CD4-positive, alpha-beta T cell treated with Interleukin-15 for 1 hour (primary cell): ENCODE measurements at regions not wholly inside any gene's neighbourhood (a gene's known extent, or its start where the extent isn't known, plus 50 kb on each side); places are given as distances from the start of the nearest gene placed in this dataset.

ENCODE experiments used
- DNase-seq: peaks from one replicate; pipeline ENCODE4 v3.0.0-alpha.2; 2020

GRCh38 chr3:174786825-174787224 lies 72.3 kb upstream of the NAALADL2 start:
- DNase-seq = no peak

- DNase-seq = no peak
Measured at GRCh38 chr3:174791161-174791560, 68.0 kb upstream of the NAALADL2 start.

DNA sequence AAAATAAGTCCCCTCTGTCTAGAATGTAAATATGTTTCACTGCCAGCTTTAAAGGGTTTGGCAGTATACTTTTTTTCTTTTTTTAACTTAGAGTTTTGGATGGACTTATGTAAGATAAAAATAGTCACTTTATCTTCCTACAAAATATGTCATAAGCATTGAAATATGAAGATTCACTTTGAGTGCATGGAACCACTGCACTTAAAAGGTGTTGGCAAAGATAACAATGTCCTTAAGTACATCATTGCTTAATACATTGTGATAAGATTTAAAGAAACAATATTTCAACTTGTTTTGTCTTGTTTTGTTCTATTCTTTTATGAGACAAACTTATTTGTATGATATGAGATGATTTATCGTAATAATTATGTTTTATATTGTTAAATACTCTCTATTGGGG lies 66.3 kb upstream of the NAALADL2 start:
- no peak for DNase-seq
